OCI-LY3 (cell line): ENCODE measurements at regions not wholly inside any gene's neighbourhood (a gene's known extent, or its start where the extent isn't known, plus 50 kb on each side); places are given as distances from the start of the nearest gene placed in this dataset.

Experiments
- H2AFZ ChIP-seq: fragments of 200-600, 300-600 bp; shearing (Covaris generic); 2 replicates; pipeline ENCODE4 v1.6.0; 2014; ENCODE audit warnings: antibody characterized with exemption, low read depth, low read length
- H3K27ac ChIP-seq: fragments of 200-600, 300-600 bp; sonication (generic); 2 replicates; pipeline ENCODE4 v1.5.1; 2014; ENCODE audit warnings: mild to moderate bottlenecking, low read length, moderate library complexity, mixed read lengths
- H3K27me3 ChIP-seq: fragments of 200-600, 300-600 bp; sonication (generic); 2 replicates; pipeline ENCODE4 v1.6.1; 2014; ENCODE audit warnings: low read depth, low read length, mixed read lengths
- H3K36me3 ChIP-seq: fragments of 200-600, 300-600 bp; sonication (generic); replicated peaks from 2 replicates; pipeline ENCODE3; 2014; ENCODE audit warnings: low read depth, low read length, mixed read lengths
- H3K4me1 ChIP-seq: fragments of 300-600, 200-600 bp; sonication (generic); 2 replicates; pipeline ENCODE4 v1.6.1; 2014; ENCODE audit warnings: low read length, mixed read lengths
- H3K4me2 ChIP-seq: fragments of 200-600, 300-600 bp; sonication (generic); 2 replicates; pipeline ENCODE4 v1.6.1; 2014; ENCODE audit warnings: low read length, mixed read lengths
- H3K4me3 ChIP-seq: fragments of 300-600, 200-600 bp; sonication (generic); 2 replicates; pipeline ENCODE4 v1.5.1; 2014; ENCODE audit warnings: antibody characterized with exemption, mild to moderate bottlenecking, low read length, moderate library complexity
- H3K79me2 ChIP-seq: fragments of 300-600, 200-600 bp; shearing (Covaris generic); 2 replicates; pipeline ENCODE4 v1.6.1; 2014; ENCODE audit warnings: mild to moderate bottlenecking, low read length, mixed read lengths
- H3K9ac ChIP-seq: fragments of 300-600, 200-600 bp; shearing (Covaris generic); 2 replicates; pipeline ENCODE4 v1.6.0; 2014; ENCODE audit warnings: mild to moderate bottlenecking, low read length, moderate library complexity
- H3K9me3 ChIP-seq: fragments of 200-600, 300-600 bp; shearing (Covaris generic); 2 replicates; pipeline ENCODE4 v1.6.1; 2014; ENCODE audit warnings: low read length, mixed read lengths; ENCODE audit not compliant: insufficient read depth
- H4K20me1 ChIP-seq: fragments of 200-600, 300-600 bp; sonication (generic); 2 replicates; pipeline ENCODE4 v1.6.1; 2016; ENCODE audit warnings: low read length, mixed read lengths; ENCODE audit not compliant: insufficient read depth
- EZH2phosphoT487 ChIP-seq: fragments of 200-600 bp; shearing (Covaris generic); IDR thresholded peaks from 2 replicates; pipeline ENCODE4 v1.6.1; 2018; ENCODE audit warnings: antibody characterized with exemption, mixed run types, low read depth
- TF ChIP-seq, protein P1 (sequence below): fragments of 200-600, 300-600 bp; sonication (generic); IDR thresholded peaks from 2 replicates; pipeline ENCODE4 v1.5.1; 2014; ENCODE audit warnings: antibody characterized with exemption, low read length, low read depth

- no peaks in the 10 kb centered on the region for H3K27me3 ChIP-seq
- H2AFZ ChIP-seq = no peak overlapping the region
- H4K20me1 ChIP-seq = no peaks in the 10 kb centered on the region
- H3K79me2 ChIP-seq = no peaks in the 10 kb centered on the region
- no peaks in the 10 kb centered on the region for H3K4me1 ChIP-seq
- no peak overlapping the region for H3K4me3 ChIP-seq
- no peak overlapping the region for H3K27ac ChIP-seq
- H3K4me2 ChIP-seq = no peak overlapping the region
- H3K9ac ChIP-seq = no peak overlapping the region
- H3K9me3 ChIP-seq = no peaks in the 10 kb centered on the region
- H3K36me3 ChIP-seq = no peaks in the 10 kb centered on the region
- no peak for TF ChIP-seq EZH2phosphoT487
- TF ChIP-seq, protein P1, sequence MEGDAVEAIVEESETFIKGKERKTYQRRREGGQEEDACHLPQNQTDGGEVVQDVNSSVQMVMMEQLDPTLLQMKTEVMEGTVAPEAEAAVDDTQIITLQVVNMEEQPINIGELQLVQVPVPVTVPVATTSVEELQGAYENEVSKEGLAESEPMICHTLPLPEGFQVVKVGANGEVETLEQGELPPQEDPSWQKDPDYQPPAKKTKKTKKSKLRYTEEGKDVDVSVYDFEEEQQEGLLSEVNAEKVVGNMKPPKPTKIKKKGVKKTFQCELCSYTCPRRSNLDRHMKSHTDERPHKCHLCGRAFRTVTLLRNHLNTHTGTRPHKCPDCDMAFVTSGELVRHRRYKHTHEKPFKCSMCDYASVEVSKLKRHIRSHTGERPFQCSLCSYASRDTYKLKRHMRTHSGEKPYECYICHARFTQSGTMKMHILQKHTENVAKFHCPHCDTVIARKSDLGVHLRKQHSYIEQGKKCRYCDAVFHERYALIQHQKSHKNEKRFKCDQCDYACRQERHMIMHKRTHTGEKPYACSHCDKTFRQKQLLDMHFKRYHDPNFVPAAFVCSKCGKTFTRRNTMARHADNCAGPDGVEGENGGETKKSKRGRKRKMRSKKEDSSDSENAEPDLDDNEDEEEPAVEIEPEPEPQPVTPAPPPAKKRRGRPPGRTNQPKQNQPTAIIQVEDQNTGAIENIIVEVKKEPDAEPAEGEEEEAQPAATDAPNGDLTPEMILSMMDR = no peak
Measured at GRCh38 chr7:26490640-26491624, 199.3 kb downstream of the SNX10 start.

DNA sequence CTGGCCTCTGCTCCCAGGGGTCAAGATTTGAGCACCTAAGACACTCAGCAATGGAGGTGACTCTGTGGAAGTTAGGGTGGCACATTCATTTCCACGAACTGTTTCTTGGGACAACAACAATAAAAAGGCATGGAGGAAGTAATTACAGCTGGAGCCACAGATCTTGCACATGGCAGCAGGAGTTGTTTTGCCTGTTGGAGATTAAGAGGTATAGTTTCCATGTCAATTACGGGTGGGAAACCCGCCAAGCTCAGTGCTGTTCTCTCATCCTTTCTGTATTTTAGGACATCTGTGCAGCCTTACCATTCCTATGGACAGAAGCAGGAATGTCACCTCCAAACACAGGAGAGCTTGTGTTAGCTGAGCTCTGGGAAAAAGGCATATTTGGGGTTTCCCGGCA lies 201.2 kb downstream of the SNX10 start:
- H3K4me3 ChIP-seq = no peak overlapping the region
- TF ChIP-seq EZH2phosphoT487 = no peak
- TF ChIP-seq, protein P1 = no peak
- H3K4me2 ChIP-seq = no peak overlapping the region
- no peaks in the 10 kb centered on the region for H3K36me3 ChIP-seq
- no peaks in the 10 kb centered on the region for H3K79me2 ChIP-seq
- H4K20me1 ChIP-seq = no peaks in the 10 kb centered on the region
- H3K9me3 ChIP-seq = no peaks in the 10 kb centered on the region
- no peak overlapping the region for H2AFZ ChIP-seq
- no peaks in the 10 kb centered on the region for H3K27me3 ChIP-seq
- H3K4me1 ChIP-seq = no peaks in the 10 kb centered on the region
- no peak overlapping the region for H3K27ac ChIP-seq
- H3K9ac ChIP-seq = no peak overlapping the region

GRCh38 chr7:26493737-26494428 lies 202.2 kb downstream of the SNX10 start:
- H3K9me3 ChIP-seq = no peaks in the 10 kb centered on the region
- H3K79me2 ChIP-seq = no peaks in the 10 kb centered on the region
- no peaks in the 10 kb centered on the region for H3K27me3 ChIP-seq
- no peak overlapping the region for H2AFZ ChIP-seq
- H3K4me1 ChIP-seq = no peaks in the 10 kb centered on the region
- TF ChIP-seq, protein P1 = no peak
- no peak for TF ChIP-seq EZH2phosphoT487
- no peaks in the 10 kb centered on the region for H4K20me1 ChIP-seq
- H3K4me3 ChIP-seq = no peak overlapping the region
- H3K36me3 ChIP-seq = no peaks in the 10 kb centered on the region
- H3K9ac ChIP-seq = no peak overlapping the region
- no peak overlapping the region for H3K4me2 ChIP-seq
- H3K27ac ChIP-seq = no peak overlapping the region

DNA sequence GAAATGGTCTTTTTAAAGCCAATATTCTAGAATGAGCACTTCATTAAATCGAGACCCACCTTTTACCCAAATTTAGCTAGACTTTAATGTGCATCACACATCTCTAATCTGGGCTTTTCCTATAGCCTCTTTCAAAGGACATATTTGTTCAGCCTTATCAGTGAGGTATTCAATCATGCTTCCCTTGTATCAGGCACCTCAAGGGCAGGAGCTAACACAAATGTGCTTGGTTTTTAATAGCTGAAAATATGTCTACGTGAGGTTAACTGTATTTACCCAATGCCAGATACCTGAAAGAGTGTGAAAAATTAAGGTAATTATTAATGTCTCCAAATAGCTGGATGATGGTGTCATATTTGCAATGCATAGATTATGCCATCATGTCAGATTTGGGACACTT lies 203.9 kb downstream of the SNX10 start:
- H3K79me2 ChIP-seq = no peaks in the 10 kb centered on the region
- no peaks in the 10 kb centered on the region for H3K9me3 ChIP-seq
- H3K4me2 ChIP-seq = no peak overlapping the region

More for the DNA sequence above, 203.9 kb downstream of the SNX10 start:
- TF ChIP-seq EZH2phosphoT487 = no peak
- TF ChIP-seq, protein P1 = no peak
- Histone ChIP-seq H3K4me3 (no peak overlapping the region), H3K27me3 (no peaks in the 10 kb centered on the region), H2AFZ (no peak overlapping the region), H3K36me3 (no peaks in the 10 kb centered on the region), H4K20me1 (no peaks in the 10 kb centered on the region), H3K4me1 (peaks cover 3% of the 10 kb centered on the region), H3K9ac (no peak overlapping the region), H3K27ac (no peak overlapping the region)
